ENCODE measurements at regions not wholly inside any gene's neighbourhood (a gene's known extent, or its start where the extent isn't known, plus 50 kb on each side); places are given as distances from the start of the nearest gene placed in this dataset.

DNA sequence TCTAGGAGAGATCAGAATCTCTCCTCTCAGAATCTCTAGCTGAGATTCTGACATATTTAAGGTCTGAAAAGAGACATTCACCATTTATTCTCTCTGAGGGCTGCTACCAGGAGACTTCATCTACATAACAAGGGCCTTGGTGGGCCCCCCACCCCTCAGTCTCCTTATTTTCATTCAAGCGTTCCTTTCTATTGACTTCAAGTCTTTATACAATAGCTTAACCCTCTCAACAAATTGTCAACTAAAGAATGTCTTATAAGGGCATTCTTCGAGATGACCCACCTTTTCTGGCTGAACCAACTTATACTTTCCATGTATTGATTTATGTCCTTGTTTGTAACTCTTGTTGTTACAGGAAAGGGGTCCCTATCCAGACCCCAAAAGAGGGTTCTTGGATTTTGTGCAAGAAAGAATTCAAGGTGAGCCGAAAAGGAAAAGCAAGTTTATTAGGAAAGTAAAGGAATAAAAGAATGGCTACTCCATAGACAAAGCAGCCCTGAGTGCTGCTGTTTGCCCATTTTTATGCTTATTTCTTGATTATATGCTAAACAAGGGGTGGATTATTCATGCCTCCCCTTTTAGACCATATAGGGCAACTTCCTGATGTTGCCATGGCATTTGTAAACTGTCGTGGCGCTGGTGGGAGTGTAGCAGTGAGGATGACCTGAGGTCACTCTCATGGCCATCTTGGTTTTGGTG lies 209.5 kb upstream of the ALCAM start (continued):
- TF ChIP-seq STAT1 (conservative IDR thresholded peaks at IDR 0.05) (no peak), CEBPZ (IDR thresholded peaks at IDR 0.05; ENCODE audit: low read depth, low read length) (no peak), CEBPB (IDR thresholded peaks at IDR 0.05; ENCODE audit: borderline replicate concordance in 1 of 2, low read depth in 2 of 2, low read length in 2 of 2) (no peak), ZNF622 (IDR thresholded peaks at IDR 0.05) (no peak)
- TF ChIP-seq, protein P1, sequence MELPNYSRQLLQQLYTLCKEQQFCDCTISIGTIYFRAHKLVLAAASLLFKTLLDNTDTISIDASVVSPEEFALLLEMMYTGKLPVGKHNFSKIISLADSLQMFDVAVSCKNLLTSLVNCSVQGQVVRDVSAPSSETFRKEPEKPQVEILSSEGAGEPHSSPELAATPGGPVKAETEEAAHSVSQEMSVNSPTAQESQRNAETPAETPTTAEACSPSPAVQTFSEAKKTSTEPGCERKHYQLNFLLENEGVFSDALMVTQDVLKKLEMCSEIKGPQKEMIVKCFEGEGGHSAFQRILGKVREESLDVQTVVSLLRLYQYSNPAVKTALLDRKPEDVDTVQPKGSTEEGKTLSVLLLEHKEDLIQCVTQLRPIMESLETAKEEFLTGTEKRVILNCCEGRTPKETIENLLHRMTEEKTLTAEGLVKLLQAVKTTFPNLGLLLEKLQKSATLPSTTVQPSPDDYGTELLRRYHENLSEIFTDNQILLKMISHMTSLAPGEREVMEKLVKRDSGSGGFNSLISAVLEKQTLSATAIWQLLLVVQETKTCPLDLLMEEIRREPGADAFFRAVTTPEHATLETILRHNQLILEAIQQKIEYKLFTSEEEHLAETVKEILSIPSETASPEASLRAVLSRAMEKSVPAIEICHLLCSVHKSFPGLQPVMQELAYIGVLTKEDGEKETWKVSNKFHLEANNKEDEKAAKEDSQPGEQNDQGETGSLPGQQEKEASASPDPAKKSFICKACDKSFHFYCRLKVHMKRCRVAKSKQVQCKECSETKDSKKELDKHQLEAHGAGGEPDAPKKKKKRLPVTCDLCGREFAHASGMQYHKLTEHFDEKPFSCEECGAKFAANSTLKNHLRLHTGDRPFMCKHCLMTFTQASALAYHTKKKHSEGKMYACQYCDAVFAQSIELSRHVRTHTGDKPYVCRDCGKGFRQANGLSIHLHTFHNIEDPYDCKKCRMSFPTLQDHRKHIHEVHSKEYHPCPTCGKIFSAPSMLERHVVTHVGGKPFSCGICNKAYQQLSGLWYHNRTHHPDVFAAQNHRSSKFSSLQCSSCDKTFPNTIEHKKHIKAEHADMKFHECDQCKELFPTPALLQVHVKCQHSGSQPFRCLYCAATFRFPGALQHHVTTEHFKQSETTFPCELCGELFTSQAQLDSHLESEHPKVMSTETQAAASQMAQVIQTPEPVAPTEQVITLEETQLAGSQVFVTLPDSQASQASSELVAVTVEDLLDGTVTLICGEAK (IDR thresholded peaks at IDR 0.05; ENCODE audit: borderline replicate concordance): no peak
- TF ChIP-seq, protein P2, sequence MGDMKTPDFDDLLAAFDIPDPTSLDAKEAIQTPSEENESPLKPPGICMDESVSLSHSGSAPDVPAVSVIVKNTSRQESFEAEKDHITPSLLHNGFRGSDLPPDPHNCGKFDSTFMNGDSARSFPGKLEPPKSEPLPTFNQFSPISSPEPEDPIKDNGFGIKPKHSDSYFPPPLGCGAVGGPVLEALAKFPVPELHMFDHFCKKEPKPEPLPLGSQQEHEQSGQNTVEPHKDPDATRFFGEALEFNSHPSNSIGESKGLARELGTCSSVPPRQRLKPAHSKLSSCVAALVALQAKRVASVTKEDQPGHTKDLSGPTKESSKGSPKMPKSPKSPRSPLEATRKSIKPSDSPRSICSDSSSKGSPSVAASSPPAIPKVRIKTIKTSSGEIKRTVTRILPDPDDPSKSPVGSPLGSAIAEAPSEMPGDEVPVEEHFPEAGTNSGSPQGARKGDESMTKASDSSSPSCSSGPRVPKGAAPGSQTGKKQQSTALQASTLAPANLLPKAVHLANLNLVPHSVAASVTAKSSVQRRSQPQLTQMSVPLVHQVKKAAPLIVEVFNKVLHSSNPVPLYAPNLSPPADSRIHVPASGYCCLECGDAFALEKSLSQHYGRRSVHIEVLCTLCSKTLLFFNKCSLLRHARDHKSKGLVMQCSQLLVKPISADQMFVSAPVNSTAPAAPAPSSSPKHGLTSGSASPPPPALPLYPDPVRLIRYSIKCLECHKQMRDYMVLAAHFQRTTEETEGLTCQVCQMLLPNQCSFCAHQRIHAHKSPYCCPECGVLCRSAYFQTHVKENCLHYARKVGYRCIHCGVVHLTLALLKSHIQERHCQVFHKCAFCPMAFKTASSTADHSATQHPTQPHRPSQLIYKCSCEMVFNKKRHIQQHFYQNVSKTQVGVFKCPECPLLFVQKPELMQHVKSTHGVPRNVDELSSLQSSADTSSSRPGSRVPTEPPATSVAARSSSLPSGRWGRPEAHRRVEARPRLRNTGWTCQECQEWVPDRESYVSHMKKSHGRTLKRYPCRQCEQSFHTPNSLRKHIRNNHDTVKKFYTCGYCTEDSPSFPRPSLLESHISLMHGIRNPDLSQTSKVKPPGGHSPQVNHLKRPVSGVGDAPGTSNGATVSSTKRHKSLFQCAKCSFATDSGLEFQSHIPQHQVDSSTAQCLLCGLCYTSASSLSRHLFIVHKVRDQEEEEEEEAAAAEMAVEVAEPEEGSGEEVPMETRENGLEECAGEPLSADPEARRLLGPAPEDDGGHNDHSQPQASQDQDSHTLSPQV (IDR thresholded peaks at IDR 0.05): no peak
